ENCODE measurements at regions not wholly inside any gene's neighbourhood (a gene's known extent, or its start where the extent isn't known, plus 50 kb on each side); places are given as distances from the start of the nearest gene placed in this dataset.
"Not testable (repeated sequence)": the region's sequence is repeated elsewhere in the genome, so short reads cannot be mapped to it uniquely, and the experiment has no call there.

GRCh38 chr20:26220609-26221008, 524.0 kb upstream of the ZNF337 start:
- intact Hi-C loops (cut with DNase I); ATAC-seq; DNase-seq (ENCODE audit: low spot score): not testable (repeated sequence)

- DNase-seq (ENCODE audit: low spot score); intact Hi-C loops (cut with DNase I); ATAC-seq: not testable (repeated sequence)
These were observed 522.9 kb upstream of the ZNF337 start for GRCh38 chr20:26219546-26219945.

- DNase-seq (ENCODE audit: low spot score) (no peak), ATAC-seq (no peak)
- intact Hi-C loops (cut with DNase I): no loop called here
These were observed 521.6 kb upstream of the ZNF337 start for GRCh38 chr20:26218301-26218700.

GRCh38 chr20:26216025-26216424, 519.4 kb upstream of the ZNF337 start:
- ATAC-seq (no peak), DNase-seq (ENCODE audit: low spot score) (no peak)
- intact Hi-C loops (cut with DNase I): no loop called here

GRCh38 chr20:26214991-26215390, 518.3 kb upstream of the ZNF337 start:
- no peak for ATAC-seq
- intact Hi-C loops (cut with DNase I): no loop called here
- DNase-seq (ENCODE audit: low spot score): no peak

- DNase-seq (ENCODE audit: low spot score) (peak; percentile 51), ATAC-seq (no peak)
- intact Hi-C loops (cut with DNase I): no loop called here
These were observed 512.7 kb upstream of the ZNF337 start for GRCh38 chr20:26209171-26209941.

- intact Hi-C loops (cut with DNase I): no loop called here
- ATAC-seq: no peak
- DNase-seq (ENCODE audit: low spot score): peak; percentile 55
These were observed 511.8 kb upstream of the ZNF337 start for GRCh38 chr20:26208296-26209091.

GRCh38 chr20:26207967-26208295, 511.3 kb upstream of the ZNF337 start:
- ATAC-seq; intact Hi-C loops (cut with DNase I); DNase-seq (ENCODE audit: low spot score): not testable (repeated sequence)

GRCh38 chr20:26207237-26207966, 510.7 kb upstream of the ZNF337 start:
- no peak for ATAC-seq
- DNase-seq (ENCODE audit: low spot score): no peak
- intact Hi-C loops (cut with DNase I): no loop called here

GRCh38 chr20:26205350-26205749, 508.7 kb upstream of the ZNF337 start:
- intact Hi-C loops (cut with DNase I): no loop called here
- no peak for ATAC-seq
- no peak for DNase-seq (ENCODE audit: low spot score)

GRCh38 chr20:26201026-26201425, 504.4 kb upstream of the ZNF337 start:
- not testable (repeated sequence) for ATAC-seq

GRCh38 chr20:26187329-26187728, 490.7 kb upstream of the ZNF337 start:
- DNase-seq (ENCODE audit: low spot score); ATAC-seq; intact Hi-C loops (cut with DNase I): not testable (repeated sequence)

More at GRCh38 chr20:26201026-26201425, 504.4 kb upstream of the ZNF337 start:
- intact Hi-C loops (cut with DNase I); DNase-seq (ENCODE audit: low spot score): not testable (repeated sequence)

GRCh38 chr20:26183720-26184119, 487.1 kb upstream of the ZNF337 start:
- intact Hi-C loops (cut with DNase I); ATAC-seq; DNase-seq (ENCODE audit: low spot score): not testable (repeated sequence)

- ATAC-seq; DNase-seq (ENCODE audit: low spot score); intact Hi-C loops (cut with DNase I): not testable (repeated sequence)
These were observed 484.7 kb upstream of the ZNF337 start for GRCh38 chr20:26181364-26181763.

GRCh38 chr20:26171875-26172274, 475.2 kb upstream of the ZNF337 start:
- DNase-seq (ENCODE audit: low spot score); intact Hi-C loops (cut with DNase I); ATAC-seq: not testable (repeated sequence)

GRCh38 chr20:26169506-26169905, 472.9 kb upstream of the ZNF337 start:
- ATAC-seq: no peak
- DNase-seq (ENCODE audit: low spot score): no peak
- intact Hi-C loops (cut with DNase I): no loop called here

- DNase-seq (ENCODE audit: low spot score) (no peak), ATAC-seq (no peak)
- intact Hi-C loops (cut with DNase I): no loop called here
These were observed 470.8 kb upstream of the ZNF337 start for GRCh38 chr20:26167499-26167898.

GRCh38 chr20:26163890-26164289, 467.2 kb upstream of the ZNF337 start:
- DNase-seq (ENCODE audit: low spot score) (no peak), ATAC-seq (no peak)
- intact Hi-C loops (cut with DNase I): no loop called here

- intact Hi-C loops (cut with DNase I); ATAC-seq: not testable (repeated sequence)
These were observed 466.5 kb upstream of the ZNF337 start for GRCh38 chr20:26163151-26163550.

More at GRCh38 chr20:26163151-26163550, 466.5 kb upstream of the ZNF337 start:
- not testable (repeated sequence) for DNase-seq (ENCODE audit: low spot score)

Data from sciatic nerve (tissue), 2 donors.